OCI-LY3 (cell line): ENCODE measurements at regions not wholly inside any gene's neighbourhood (a gene's known extent, or its start where the extent isn't known, plus 50 kb on each side); places are given as distances from the start of the nearest gene placed in this dataset.

Source experiments
- CTCF ChIP-seq: fragments of 200-600, 300-600 bp; sonication (generic); IDR thresholded peaks from 2 replicates; pipeline ENCODE4 v1.5.1; 2014; ENCODE audit warnings: antibody characterized with exemption, low read length, low read depth
- EZH2phosphoT487 ChIP-seq: fragments of 200-600 bp; shearing (Covaris generic); IDR thresholded peaks from 2 replicates; pipeline ENCODE4 v1.6.1; 2018; ENCODE audit warnings: antibody characterized with exemption, mixed run types, low read depth

GRCh38 chr4:14620567-14621141, 381.6 kb upstream of the CPEB2 start:
- TF ChIP-seq CTCF (no peak), EZH2phosphoT487 (no peak)
